ENCODE measurements at regions not wholly inside any gene's neighbourhood (a gene's known extent, or its start where the extent isn't known, plus 50 kb on each side); places are given as distances from the start of the nearest gene placed in this dataset.

DNA sequence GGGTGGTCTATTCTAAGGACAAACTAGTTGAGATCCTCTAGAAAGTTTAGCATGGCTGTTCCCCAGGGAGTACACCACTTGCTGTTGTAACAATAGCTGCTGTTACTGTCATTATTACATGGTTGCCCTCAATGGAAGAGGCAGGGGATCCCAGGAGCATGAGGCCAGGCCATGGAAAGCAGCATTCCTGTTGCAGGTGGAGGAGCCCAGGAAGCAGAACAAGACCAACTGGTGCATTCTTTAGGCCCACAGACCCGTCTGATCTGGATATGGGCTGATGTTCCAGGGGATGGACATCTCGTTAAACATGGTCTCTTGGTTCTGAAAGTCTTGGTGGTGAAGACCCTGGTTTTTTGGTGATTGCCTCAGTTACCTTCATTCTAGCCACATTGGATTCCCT lies 109.2 kb upstream of the WSCD2 start:
- TF ChIP-seq, protein P1, sequence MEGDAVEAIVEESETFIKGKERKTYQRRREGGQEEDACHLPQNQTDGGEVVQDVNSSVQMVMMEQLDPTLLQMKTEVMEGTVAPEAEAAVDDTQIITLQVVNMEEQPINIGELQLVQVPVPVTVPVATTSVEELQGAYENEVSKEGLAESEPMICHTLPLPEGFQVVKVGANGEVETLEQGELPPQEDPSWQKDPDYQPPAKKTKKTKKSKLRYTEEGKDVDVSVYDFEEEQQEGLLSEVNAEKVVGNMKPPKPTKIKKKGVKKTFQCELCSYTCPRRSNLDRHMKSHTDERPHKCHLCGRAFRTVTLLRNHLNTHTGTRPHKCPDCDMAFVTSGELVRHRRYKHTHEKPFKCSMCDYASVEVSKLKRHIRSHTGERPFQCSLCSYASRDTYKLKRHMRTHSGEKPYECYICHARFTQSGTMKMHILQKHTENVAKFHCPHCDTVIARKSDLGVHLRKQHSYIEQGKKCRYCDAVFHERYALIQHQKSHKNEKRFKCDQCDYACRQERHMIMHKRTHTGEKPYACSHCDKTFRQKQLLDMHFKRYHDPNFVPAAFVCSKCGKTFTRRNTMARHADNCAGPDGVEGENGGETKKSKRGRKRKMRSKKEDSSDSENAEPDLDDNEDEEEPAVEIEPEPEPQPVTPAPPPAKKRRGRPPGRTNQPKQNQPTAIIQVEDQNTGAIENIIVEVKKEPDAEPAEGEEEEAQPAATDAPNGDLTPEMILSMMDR (IDR thresholded peaks at IDR 0.05; ENCODE audit: control insufficient read depth, extremely low read depth, insufficient read depth): no peak
- no peak for DNase-seq (ENCODE audit: low read depth)
- no peak overlapping the region for H3K4me3 ChIP-seq (ENCODE audit: low read depth, low read length)

DNA sequence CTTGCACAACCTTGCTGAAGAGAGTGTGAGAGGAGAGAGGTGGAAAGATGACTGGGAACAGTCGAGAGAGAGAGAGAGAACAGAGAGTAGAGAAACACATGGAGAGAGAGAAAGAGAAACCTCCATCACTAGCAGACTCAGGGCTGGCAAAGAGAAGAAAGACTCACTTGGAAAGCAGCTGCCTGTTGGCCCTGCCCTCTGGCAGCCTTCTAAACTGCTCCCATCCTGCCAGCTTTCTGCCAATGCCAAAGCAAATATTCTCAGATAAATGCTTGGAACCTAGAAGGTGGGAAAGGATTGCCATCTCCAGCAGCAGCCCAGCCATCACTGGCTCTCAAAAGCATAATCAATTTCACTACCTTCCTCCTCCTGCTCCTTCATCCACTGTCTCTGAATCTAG lies 107.9 kb upstream of the WSCD2 start:
- TF ChIP-seq, protein P1 (IDR thresholded peaks at IDR 0.05; ENCODE audit: control insufficient read depth, extremely low read depth, insufficient read depth): no peak
- H3K4me3 ChIP-seq (ENCODE audit: low read depth, low read length): no peak overlapping the region
- DNase-seq (ENCODE audit: low read depth): no peak

DNA sequence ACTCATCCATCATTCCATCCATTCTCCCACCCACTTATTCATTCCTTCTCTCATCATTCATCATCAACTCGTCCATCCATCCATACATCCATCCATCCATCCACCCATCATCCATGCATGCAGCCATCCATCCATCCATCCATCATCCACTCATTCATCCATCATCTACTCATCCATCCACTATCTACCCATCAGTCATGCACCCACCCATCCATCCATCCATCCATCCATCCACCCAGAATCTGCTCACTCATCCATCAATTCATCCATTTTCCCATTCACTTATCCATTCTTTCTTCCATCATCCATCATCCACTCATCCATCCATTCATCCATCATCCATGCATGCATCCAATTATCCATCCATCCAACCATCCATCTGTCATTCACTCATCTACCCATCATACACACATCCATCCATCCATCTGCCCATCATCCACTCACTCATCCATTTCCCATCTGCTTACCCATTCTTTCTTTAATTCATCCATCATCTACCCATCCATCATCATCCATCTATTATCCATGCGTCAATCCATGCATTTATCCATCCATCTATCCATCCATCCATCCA lies 107.1 kb upstream of the WSCD2 start:
- TF ChIP-seq, protein P1 (IDR thresholded peaks at IDR 0.05; ENCODE audit: control insufficient read depth, extremely low read depth, insufficient read depth): no peak
- H3K4me3 ChIP-seq (ENCODE audit: low read depth, low read length): no peak overlapping the region
- no peak for DNase-seq (ENCODE audit: low read depth)

DNA sequence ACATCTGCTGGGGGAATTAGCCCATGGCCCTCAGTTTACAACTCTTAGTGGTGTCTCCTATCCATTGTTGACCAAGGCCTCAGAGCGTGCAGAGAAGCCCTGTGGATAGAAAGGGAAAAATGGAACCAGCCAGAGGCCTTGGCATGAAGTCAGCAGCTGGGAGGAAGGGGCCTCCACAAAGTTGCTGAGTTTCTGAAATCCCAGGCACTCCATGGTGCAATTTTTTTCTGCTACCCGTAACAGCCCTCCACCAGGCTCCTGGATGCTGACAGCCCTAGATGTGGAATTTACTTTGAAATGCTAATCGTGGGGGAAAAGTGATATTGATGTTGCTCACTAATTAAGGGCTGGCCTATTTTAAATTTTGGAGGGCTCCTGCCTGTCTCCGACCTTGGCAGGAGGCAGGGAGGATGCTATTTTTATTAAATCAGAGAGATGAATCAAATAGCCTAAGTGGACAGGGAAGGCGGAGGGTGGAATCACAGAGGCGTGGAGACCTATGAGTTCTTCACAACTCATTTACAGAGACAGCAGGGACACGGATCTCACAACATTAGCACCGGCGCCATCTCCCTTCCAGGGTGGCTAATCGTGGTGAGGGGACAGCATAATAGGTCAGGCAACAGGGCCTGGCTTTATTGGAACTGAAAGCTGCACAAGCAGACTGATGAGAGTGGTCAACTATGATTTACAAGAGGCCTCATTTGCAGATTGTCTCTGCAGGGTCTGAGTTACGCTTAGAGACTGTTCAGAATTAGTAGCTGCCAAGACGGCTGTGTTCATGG lies 99.8 kb upstream of the WSCD2 start:
- TF ChIP-seq, protein P1 (IDR thresholded peaks at IDR 0.05; ENCODE audit: control insufficient read depth, extremely low read depth, insufficient read depth): no peak
- no peak for DNase-seq (ENCODE audit: low read depth)
- no peak overlapping the region for H3K4me3 ChIP-seq (ENCODE audit: low read depth, low read length)

DNA sequence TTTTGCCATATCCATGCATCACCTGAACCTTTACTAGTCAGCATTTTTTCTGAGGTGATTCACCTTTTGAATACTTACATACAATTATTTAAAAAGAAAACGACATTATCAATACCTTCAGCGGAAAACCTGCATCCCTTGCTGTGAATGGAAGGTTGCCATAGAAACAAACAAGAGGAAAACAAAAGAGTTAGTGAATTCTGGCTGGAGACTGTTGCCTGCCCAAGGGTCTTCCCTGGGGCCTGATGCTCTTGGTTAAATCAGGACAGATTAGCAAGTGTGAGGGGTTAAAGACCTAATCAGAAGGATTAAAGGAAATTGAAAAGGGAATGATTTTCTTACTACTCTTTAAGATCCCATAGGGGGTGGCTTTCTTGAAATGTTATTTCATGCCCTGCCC lies 96.0 kb upstream of the WSCD2 start:
- no peak for DNase-seq (ENCODE audit: low read depth)
- TF ChIP-seq, protein P1 (IDR thresholded peaks at IDR 0.05; ENCODE audit: control insufficient read depth, extremely low read depth, insufficient read depth): no peak
- no peak overlapping the region for H3K4me3 ChIP-seq (ENCODE audit: low read depth, low read length)

DNA sequence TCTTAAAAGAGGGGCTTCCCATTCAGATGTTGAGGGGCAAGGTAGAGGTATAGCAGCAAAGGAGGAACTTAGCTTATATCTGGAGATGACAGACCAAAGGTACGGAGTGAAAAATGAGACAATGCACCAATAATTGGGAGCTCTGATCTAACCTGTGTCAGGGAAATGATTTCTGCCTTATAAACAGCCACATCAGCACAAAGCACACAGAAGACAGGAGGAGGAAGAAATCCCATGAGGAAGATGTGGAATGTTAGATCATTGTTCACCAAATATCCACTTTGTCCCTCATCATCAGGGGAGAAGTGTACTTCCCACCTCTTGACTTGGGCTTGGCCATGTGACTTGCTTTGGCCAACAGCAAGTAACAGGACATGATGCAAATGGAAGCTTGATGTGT lies 93.7 kb upstream of the WSCD2 start:
- TF ChIP-seq, protein P1 (IDR thresholded peaks at IDR 0.05; ENCODE audit: control insufficient read depth, extremely low read depth, insufficient read depth): no peak
- no peak for DNase-seq (ENCODE audit: low read depth)
- H3K4me3 ChIP-seq (ENCODE audit: low read depth, low read length): no peak overlapping the region

Measured in LNCaP clone FGC (cell line).